GM19035 (cell line): ENCODE measurements at regions not wholly inside any gene's neighbourhood (a gene's known extent, or its start where the extent isn't known, plus 50 kb on each side); places are given as distances from the start of the nearest gene placed in this dataset.
A peak's percentile ranks its signal among the peaks of the same experiment; 100 is the strongest.
"Not testable (repeated sequence)": the region's sequence is repeated elsewhere in the genome, so short reads cannot be mapped to it uniquely, and the experiment has no call there.

Experiments used
- ATAC-seq: cut with Tn5 transposase; IDR thresholded peaks from one replicate; pipeline ENCODE4 v1.9.1; 2021; ENCODE audit not compliant: unreplicated experiment

DNA sequence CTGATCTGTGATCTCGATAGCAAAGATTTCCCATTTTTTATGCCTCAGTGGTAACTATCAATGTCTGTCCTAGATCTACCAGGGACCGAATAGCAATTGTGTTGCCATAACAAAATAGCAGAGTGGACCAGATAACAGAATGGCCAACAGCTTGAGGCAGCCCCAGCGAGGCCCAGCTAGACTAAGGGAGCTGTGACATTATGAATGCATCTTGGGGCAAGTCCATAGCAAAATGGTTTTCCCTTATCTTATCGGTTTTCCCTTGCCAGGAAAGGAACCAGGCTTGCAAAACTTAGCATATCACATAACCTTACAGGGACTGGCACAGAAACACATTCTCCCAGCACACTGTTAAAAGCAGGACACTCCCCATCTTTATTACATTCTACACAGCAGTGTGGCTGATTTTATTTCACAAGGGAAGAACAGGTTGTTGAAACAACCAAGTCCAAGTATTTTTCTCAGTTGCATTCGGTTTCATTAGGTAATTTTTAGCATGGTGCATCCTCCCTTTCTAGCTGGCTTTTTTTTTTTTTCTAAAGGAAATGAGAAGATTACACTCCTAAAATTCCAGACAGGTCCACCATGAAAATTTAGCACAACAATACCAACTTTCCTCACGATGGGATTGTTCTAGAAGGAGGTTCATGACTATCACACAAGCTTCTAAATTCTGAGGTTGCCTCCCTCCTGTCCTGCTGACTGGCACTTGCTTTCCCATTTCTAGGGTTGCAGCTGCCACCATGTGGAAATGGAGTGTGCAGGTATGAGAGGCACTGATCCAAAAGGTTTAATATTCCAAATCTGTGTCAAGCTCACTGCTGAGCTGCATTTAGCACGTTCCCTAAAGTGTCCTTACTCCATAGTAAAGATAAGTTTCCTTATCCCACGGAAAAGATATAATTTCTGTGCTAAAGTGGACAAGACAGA, 97.0 kb upstream of the SLC35G4 start:
- ATAC-seq, result peak; percentile 20

DNA sequence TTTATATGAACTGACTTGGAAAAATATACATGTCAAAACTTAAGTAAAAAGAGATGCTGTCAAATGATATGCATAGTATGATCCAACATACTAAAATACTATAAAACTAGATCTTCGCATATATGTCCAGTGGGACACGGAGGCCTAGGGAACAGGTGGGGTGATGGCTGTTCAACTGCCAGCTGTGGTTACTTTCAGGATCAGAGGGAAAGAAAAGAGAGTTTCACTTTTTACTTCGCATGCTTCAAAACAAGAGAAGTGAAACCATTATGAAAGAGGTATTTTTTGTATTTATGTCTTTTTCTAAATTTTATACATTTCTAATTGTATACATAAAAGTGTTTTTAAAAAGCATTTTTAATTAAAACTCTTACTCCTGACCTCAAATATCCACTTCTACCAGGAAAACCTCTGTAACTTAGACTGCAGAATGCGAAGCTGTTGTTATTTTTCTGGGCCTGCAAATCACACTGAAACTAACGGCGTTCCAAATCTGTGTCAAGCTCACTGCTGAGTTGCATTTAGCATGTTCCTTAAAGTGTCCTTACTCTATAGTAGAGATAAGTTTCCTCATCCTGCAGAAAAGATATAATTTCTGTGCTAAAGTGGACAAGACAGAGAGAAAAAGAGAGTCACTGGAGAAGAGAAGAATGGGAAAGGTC, 97.8 kb upstream of the SLC35G4 start:
- ATAC-seq, result peak; percentile 85

DNA sequence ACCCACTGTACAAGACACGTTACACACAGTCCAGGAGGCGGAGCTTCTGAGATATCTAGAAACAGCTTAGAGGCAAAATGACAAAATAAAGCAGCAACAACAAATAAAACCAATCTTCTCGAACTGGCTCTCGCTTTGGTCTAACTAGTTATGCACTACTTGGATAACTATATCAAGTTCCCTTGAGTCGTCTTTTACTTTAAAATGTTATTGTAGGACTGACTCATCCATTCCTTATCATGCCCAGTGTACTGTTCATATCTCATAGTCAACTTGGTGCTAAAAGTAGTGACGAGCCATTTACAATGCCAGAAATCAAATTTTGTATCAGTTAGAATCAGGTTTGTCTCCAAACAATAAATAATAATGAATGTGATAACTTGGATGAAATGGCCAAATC, 102.5 kb upstream of the SLC35G4 start:
- ATAC-seq, result no peak

DNA sequence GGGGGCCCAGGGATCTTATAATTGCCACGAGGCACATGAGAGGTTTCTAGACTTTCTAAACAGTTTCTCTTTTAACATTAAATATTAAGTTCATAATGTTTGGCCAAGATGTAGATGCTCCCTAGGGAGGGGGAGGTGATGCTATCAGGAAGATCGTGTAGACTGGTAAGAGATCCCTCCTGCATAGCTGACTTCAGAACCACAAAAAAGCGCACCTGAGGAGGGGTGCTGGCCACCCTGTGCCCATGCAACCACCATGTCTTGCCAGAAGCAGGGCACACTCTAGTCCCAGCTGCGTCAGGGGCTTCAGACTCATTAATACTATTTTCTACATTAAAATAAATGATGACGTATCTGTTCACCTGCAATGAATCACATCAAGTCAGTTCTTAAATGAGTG, 103.4 kb upstream of the SLC35G4 start:
- ATAC-seq, result no peak

DNA sequence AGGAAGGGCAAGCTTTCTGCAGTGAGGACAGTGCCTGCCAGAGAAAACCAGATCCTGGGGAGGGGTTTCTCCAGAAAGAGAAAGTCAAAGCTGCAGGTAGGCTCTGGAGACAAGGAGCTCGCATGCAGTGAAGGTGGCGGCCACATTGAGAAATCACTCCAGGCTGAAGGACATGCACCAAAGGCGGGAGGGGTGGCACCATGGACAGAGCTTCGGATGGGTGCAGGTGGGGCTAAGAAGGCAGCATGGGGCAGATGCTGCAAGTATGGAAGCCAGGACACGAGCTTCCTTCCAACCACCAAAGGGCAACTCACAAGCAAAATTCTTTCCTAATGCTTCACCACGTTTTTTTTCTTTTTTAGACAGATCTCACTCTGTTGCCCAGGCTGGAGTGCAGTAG, 104.4 kb upstream of the SLC35G4 start:
- ATAC-seq, result no peak

DNA sequence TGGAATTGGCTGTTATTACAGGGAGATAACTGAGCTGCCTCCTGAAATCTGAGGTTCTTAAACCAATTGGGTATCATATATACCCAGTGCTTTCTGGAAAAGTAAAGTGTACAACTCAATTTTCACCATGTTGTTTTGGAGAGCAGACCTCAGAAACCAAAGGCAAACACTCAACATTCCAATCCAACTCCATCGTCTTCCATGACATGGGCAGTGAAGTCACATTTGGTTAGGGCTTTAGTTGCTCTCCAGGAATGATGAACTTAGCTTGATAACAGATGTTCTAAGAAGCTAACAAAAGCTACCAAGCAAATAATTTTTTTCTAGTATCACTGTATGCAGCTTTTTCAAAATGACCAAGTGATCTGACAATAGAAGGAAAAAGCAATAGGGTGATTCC, 107.0 kb upstream of the SLC35G4 start:
- ATAC-seq, result no peak

DNA sequence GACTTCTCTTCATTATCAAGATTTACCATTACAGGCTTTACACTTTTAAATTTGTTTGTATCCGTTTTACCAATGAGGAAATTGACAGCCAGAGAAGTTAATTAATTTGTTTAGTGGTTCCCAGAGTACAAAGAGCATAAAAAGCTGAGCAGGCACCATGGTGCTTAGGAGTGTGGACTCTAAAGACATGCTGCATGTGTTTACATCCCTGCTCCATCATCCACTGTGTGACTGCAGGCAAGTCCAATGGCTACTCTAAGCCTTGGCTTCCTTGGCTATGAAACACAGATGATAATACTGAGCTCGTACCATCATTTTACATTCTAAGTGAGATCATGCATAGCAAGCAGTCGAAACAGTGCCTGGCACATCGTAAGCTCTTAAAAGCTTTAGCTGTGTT, 108.0 kb upstream of the SLC35G4 start:
- no peak for ATAC-seq

DNA sequence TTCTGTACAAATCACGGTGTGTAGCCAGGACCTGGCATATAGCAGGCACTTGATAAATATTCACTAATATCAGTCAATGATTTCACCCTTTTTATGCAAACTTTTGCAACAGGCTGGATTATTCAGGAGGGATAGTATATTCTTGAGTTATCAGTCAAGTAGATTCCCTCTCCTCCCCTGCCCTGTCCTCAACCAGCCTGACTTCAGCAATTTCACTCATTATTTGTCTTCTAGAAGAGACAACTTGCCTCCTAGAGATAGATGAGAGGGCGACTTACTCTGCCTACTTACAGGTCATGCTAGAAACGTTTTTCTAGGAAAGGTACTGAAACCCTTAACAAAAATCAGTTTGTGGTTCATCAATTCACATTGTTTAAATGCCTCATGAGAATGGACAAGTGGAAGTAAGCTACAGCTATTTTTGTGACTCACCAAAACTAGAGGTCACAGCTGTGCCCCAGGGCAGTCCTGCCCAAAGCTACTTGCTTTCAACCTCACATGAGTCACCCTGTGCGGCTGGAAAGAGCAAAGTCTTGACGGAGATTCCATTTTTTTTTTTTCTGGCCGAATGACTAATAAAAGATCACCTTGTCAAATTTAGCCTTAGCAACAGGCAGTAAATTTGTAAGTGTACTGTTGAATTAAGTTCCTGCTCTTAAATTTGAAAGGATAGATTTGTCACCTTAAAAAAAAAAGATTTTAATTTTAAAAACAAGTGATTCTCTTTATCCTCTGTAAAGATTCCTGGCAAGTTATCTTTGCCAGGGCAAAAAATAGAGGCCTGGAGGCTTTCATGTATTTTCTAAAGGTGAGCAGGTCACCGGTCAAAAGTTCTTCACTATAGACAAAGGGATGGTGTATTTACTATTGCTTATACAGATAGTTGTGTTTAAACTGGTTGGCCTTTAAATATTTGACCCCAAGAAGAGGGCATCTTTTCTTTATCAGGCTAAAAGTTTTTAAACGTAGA, 109.0 kb upstream of the SLC35G4 start:
- ATAC-seq, result peak; percentile 72

DNA sequence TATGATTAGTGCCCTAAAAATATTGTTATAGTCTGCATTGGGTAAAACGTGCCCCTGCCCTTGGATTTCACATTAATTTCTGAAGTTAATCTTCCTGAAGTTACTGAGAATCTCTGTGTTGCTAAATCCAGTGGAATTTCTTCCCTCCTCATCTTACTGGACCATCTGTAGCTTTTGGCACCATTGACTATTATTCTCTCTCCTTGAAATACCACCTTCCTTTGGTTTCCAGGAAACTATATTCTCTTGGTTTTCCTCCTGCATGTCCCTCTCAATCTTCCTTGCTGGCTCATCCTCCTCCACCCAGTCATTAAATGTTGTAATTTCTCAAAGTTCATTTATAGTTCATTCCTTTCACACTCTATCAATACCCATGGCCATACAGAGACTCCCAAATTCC, 110.6 kb upstream of the SLC35G4 start:
- ATAC-seq, result no peak

DNA sequence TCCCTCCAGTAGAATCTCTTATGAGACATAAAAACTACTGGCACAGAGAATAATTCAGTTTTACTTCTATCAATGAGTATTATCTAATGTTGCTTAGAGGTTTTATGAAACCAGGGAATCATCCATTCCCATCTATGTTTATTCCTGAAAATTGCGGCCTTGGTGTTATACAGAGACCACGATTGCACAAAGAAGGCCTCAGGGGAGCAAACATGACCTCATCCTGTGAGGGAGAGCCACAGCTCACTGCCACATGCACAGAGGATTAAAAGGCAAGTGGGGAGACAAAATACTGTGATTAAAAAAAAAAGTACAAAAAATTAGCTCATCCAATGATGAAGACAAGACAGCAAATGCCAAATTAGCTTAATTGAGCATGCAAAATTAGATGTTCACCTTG, 111.8 kb upstream of the SLC35G4 start:
- ATAC-seq, result no peak

DNA sequence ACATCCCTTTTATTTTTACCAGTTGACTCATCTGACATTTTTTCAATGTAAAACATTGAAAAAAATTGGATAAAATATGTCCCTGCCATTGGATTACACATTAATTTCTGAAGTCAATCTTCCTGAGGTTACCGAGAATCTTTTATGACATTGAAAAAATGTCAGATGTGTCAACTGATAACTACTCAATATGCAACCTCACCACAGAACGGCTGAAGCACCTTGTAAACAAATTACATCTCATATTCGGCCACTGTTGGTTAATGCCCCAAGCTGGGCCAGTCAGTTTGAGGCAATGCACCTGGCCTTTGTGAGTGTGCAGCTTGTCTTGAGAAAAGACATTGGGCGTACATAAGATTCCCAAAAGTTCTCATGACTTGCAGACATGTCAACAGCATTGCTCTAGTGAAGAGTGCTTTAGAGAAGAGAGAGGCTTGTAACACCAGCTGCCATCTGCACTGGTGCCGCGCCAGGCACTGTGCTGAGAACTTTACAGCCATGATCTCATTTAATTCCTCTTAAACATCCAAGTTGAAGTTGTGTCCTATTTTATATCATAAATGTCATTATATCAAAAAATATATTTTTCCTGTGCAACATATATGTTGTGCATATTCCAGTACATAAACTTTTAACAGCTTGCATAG, 112.7 kb upstream of the SLC35G4 start:
- no peak for ATAC-seq

DNA sequence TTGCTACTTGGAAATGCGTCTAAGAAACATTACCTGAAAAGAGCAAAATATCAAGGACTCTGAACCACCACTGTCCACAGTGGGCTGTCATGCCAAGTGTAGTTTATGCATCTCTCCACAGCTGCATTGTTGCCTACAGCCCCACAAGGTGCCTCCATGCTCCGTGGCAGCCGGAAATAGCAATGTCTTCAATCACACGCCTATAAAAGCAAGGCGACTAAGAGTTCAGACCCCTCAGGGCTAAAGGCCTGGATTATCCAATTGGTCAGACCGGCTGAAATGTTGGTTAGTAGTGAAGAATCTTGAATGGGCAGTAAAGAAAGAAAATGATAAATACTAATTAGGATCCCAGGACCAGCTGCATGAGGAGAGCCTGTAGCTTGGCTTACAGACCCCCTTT, 114.0 kb upstream of the SLC35G4 start:
- no peak for ATAC-seq

DNA sequence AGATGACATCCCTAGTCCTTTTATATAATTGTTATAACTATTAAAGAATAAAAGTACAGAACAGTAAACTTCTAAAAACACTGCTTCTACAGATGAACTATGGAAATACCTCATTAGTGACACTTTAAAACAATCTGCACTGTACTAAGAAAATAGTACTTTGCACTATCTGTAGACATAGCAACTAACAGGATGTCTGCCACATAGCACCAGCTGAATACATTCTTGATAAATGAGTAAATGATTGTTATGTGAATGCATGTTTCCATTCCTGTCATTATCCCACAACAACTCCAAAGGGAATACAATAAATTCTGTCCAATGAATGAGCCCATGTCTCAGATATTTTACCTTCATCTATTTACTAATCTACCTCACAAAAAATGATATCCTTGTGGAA, 115.3 kb upstream of the SLC35G4 start:
- no peak for ATAC-seq

DNA sequence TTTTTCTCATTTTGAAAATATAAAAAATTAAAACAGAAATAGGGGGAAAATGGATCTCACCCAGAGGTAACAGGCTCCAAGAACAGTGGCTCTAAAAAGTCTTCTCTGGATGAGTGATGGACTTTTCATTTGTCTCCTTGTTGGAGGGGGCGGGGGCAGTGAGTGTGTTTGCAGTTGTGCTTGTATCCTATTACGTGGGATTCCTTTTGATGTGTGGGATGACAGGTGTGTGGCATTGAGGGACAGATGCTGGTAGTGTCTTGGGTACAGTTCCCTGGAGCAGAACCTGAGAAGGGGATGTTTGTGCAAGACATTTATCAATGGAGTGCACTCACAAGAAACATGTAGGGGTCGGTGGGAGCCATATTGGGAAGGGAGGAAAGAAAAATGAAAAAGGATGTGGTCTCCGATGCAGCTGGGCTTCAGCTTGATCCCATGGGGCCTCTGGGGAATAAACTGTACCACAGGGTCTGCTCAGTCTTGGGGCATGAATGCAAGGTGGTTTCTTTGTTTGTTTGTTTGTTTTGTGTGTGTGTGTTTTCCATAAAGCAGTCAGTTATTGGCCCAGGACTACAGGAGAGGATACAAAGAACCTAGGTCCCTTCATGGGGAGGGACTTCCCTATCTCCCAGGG, 120.0 kb upstream of the SLC35G4 start:
- ATAC-seq, result no peak

DNA sequence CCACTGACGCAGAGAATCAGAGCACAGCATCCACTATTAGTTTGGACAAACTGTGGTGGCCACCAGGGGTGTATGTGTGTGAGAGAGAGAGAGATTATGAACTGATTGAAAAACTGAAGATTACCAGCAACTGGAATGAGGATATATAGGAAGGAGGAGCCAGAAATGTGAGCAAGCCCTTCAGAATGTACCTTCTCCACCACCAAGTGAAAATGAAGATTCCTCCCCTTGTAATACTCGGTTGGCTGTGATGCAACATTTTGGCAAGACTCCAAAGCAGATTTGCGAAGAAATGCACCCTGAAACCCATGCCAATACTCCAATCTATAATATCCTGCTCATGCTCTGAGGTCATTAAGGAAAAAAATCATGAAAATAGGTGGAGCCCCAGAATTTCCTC, 121.2 kb upstream of the SLC35G4 start:
- ATAC-seq, result no peak

DNA sequence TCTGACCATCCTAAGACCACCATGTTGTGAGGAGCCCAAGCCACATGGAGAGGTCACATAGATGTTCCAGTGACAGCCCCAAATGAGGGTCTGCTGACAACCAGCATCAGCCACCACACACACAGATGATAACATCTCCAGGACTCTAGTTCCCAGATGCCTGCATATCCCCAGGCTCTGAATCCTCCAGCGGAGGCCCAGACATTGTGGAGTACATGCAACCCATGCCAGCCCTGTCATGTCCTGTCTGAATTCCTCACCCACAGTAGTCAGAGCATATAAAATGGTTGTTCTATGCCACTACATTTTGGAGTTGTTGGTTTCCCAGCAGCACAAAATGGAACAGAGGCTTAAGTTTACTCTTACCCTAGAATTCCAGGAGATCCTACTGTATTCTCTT, 122.0 kb upstream of the SLC35G4 start:
- ATAC-seq, result no peak

DNA sequence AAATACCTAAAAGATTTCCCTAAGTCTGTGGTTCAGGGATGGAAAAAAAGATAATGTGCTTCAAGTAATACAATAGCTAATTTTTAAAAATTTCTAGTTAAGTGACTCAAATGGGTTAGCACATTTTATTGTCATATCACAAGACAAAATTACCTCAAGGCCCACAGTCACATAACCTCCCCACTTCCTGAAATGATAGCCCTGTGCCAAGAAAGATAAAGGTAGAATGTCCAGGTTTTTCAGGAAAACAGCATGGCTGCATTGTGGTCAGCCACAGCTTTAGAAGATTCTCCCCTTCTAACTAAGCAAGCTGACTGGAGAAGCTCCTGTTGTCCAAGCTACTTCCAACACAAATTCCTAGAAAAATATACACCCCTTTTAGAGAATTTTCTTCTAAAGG, 127.1 kb upstream of the SLC35G4 start:
- no peak for ATAC-seq

DNA sequence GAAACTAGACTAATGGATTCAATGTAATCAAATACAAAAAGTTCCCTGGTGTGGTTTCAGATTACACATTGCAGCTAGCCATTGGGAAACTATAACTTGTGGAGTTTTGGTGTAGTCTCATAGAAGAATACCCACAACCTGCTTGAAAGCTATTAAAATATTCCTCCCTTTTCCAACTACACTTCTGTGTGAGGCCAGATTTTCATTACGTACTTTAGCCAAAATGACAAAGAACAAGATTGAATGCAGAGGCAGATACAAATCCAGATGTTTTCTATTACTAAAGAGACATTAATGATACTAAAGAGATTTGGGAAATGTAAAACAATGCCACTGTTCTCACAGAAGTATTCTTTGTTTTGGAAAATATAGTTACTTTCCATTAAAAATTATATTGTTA, 128.7 kb upstream of the SLC35G4 start:
- ATAC-seq, result no peak

DNA sequence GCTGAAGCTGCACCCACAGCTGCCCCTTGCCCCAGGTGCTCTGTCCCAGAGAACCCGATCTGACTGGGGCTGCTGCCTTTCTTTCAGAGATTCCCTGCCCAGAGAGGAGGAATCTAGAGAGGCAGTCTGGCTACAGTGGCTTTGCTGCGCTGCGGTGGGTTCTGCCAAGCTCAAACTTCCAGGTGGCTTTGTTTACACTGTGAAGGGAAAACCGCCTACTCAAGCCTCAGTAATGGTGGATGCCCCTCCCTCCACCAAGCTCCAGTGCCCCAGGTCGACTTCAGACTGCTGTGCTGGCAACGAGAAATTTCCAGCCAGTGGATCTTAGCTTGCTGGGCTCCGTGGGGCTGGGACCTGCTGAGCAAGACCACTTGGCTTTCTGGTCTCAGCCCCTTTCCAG, 130.4 kb upstream of the SLC35G4 start:
- ATAC-seq, result not testable (repeated sequence)

DNA sequence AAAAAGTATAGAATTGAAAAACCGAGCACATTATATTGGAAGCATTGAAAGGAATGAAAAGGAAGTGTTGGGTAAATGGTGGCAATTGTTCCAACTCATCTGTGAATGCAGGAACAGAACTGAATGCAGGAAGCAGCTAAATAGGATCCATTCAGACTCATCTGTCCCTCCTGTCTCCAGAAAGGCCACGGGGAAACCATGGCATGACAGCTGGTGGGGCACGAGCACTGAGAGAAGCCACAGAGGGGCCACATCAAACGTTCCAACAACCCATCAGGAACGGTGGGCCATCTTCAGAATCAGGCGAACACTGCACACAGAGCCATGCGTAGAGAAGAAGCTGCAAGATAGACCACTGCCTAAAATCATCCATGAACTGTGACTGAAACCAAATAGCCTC, 138.5 kb upstream of the SLC35G4 start:
- no peak for ATAC-seq
